PFSK-1 (cell line): ENCODE measurements at regions not wholly inside any gene's neighbourhood (a gene's known extent, or its start where the extent isn't known, plus 50 kb on each side); places are given as distances from the start of the nearest gene placed in this dataset.

Experiments used
- FOXP2 ChIP-seq: optimal IDR thresholded peaks from 2 replicates; pipeline ENCODE3; 2011; ENCODE audit warnings: borderline replicate concordance, control low read depth, inconsistent platforms; ENCODE audit not compliant: insufficient read depth; ENCODE audit errors: extremely low read length, extremely low read depth
- REST ChIP-seq, 2 experiments: IDR thresholded peaks; 2 replicates each; pipeline versions ENCODE4 v1.6.1 to v1.8.0; 2011 to 2012; ENCODE audit warnings: low read depth in 2 of 2, low read length in 2 of 2, control low read depth in 1 of 2, inconsistent platforms in 1 of 2, mild to moderate bottlenecking in 1 of 2, moderate library complexity in 1 of 2; ENCODE audit not compliant: insufficient read depth in 1 of 2

- TF ChIP-seq FOXP2 = no peak
- TF ChIP-seq REST (IDR thresholded peaks at IDR 0.05; ENCODE audit: insufficient read depth in 1 of 2, low read depth in 2 of 2, low read length in 2 of 2) = no peak
These were observed 104.1 kb upstream of the TUT7 start for GRCh38 chr9:86458191-86458855.
